Endodermal cell (in vitro differentiated cells): ENCODE measurements at regions not wholly inside any gene's neighbourhood (a gene's known extent, or its start where the extent isn't known, plus 50 kb on each side); places are given as distances from the start of the nearest gene placed in this dataset.

ENCODE experiments used
- DNase-seq: peaks from one replicate; pipeline ENCODE4 v3.0.0-alpha.2; 2017
- H3K27ac ChIP-seq: 2 replicates; pipeline ENCODE4 v1.5.1; 2013; ENCODE audit warnings: mild to moderate bottlenecking, low read depth, low read length, moderate library complexity
- H3K27me3 ChIP-seq: 2 replicates; pipeline ENCODE4 v1.6.1; 2013; ENCODE audit warnings: mild to moderate bottlenecking, low read length, moderate library complexity; ENCODE audit not compliant: insufficient read depth, control insufficient read depth, poor library complexity, severe bottlenecking
- H3K36me3 ChIP-seq: 2 replicates; pipeline ENCODE4 v1.7.0; 2013; ENCODE audit warnings: mild to moderate bottlenecking, low read length, moderate library complexity; ENCODE audit not compliant: control insufficient read depth, insufficient read depth
- H3K4me1 ChIP-seq: one replicate; pipeline ENCODE4 v1.7.0; 2013; ENCODE audit warnings: low read length; ENCODE audit not compliant: control insufficient read depth, insufficient read depth
- H3K4me3 ChIP-seq: 2 replicates; pipeline ENCODE4 v1.5.1; 2013; ENCODE audit warnings: mild to moderate bottlenecking, low read length, moderate library complexity
- H3K9ac ChIP-seq: 2 replicates; pipeline ENCODE4 v1.6.1; 2013; ENCODE audit warnings: mild to moderate bottlenecking, low read length, moderate library complexity; ENCODE audit not compliant: poor library complexity, severe bottlenecking; ENCODE audit errors: extremely low read depth
- H3K9me3 ChIP-seq: 2 replicates; pipeline ENCODE4 v1.6.1; 2013; ENCODE audit warnings: mild to moderate bottlenecking, low read length, moderate library complexity; ENCODE audit not compliant: control insufficient read depth
- H3K27ac Mint-ChIP-seq: 2 replicates; pipeline ENCODE4 v1.8.0; 2020; ENCODE audit warnings: mixed read lengths
- H3K27me3 Mint-ChIP-seq: 2 replicates; pipeline ENCODE4 v1.8.0; 2021; ENCODE audit warnings: mild to moderate bottlenecking, mixed read lengths; ENCODE audit not compliant: insufficient read depth
- H3K36me3 Mint-ChIP-seq: 2 replicates; pipeline ENCODE4 v1.8.0; 2020; ENCODE audit warnings: low read depth, mixed read lengths
- H3K4me1 Mint-ChIP-seq: 2 replicates; pipeline ENCODE4 v1.8.0; 2020; ENCODE audit warnings: mixed read lengths
- H3K4me3 Mint-ChIP-seq: 2 replicates; pipeline ENCODE4 v1.8.0; 2020; ENCODE audit warnings: mild to moderate bottlenecking, moderate library complexity, mixed read lengths
- H3K9me3 Mint-ChIP-seq: 2 replicates; pipeline ENCODE4 v1.8.0; 2020; ENCODE audit warnings: mild to moderate bottlenecking, mixed read lengths
- CTCF ChIP-seq: fragments of 200-600 bp; sonication (generic); conservative IDR thresholded peaks from 2 replicates; pipeline ENCODE4 v1.5.0; 2021; ENCODE audit warnings: antibody characterized with exemption, mild to moderate bottlenecking
- WGBS, 2 experiments: methylation state at CpG; one replicate each; pipeline versions ENCODE4 v1.1.5 to v1.1.7; 2013; ENCODE audit warnings: missing lambda C conversion rate in 2 of 2, mixed read lengths in 1 of 2; ENCODE audit not compliant: insufficient coverage in 1 of 2, insufficient read length in 1 of 2; 5-methylcytosine and 5-hydroxymethylcytosine counted together

GRCh38 chr14:82889701-82890100, 1356.0 kb upstream of the SEL1L start:
- no peaks in the 10 kb centered on the region for H3K9me3 ChIP-seq

GRCh38 chr14:82896476-82896875, 1362.8 kb upstream of the SEL1L start:
- Histone ChIP-seq H3K4me3 (no peak overlapping the region), H3K9ac (no peak overlapping the region), H3K27me3 (no peaks in the 10 kb centered on the region), H3K4me1 (no peaks in the 10 kb centered on the region), H3K27ac (no peak overlapping the region), H3K36me3 (no peaks in the 10 kb centered on the region), H3K9me3 (no peaks in the 10 kb centered on the region)
- TF ChIP-seq CTCF, result no peak
- Mint-ChIP-seq H3K9me3 (no peaks in the 10 kb centered on the region), H3K27me3 (no peaks in the 10 kb centered on the region), H3K4me1 (peaks cover 13% of the 10 kb centered on the region), H3K27ac (no peak overlapping the region), H3K4me3 (no peak overlapping the region), H3K36me3 (no peaks in the 10 kb centered on the region)
- no peak for DNase-seq
- 93% methylated on average over 1 of the region's 1 CpG; no CpG with 5 or more reads in 1 of the 2 experiments for WGBS, 2 experiments

More at GRCh38 chr14:82889701-82890100, 1356.0 kb upstream of the SEL1L start:
- no peak overlapping the region for H3K27ac ChIP-seq
- Mint-ChIP-seq H3K27ac (no peak overlapping the region), H3K36me3 (no peaks in the 10 kb centered on the region), H3K9me3 (no peaks in the 10 kb centered on the region), H3K4me3 (no peak overlapping the region), H3K4me1 (no peaks in the 10 kb centered on the region), H3K27me3 (no peaks in the 10 kb centered on the region)
- no peak overlapping the region for H3K4me3 ChIP-seq
- no peak for TF ChIP-seq CTCF
- no peaks in the 10 kb centered on the region for H3K4me1 ChIP-seq
- no peak for DNase-seq
- no peak overlapping the region for H3K9ac ChIP-seq
- H3K27me3 ChIP-seq, result no peaks in the 10 kb centered on the region
- no peaks in the 10 kb centered on the region for H3K36me3 ChIP-seq

- no peak for DNase-seq
- Histone ChIP-seq H3K27me3 (no peaks in the 10 kb centered on the region), H3K36me3 (no peaks in the 10 kb centered on the region), H3K4me1 (no peaks in the 10 kb centered on the region), H3K4me3 (no peak overlapping the region), H3K9ac (no peak overlapping the region), H3K27ac (no peak overlapping the region), H3K9me3 (no peaks in the 10 kb centered on the region)
- H3K36me3 Mint-ChIP-seq, result no peaks in the 10 kb centered on the region
- H3K27me3 Mint-ChIP-seq, result no peaks in the 10 kb centered on the region
- WGBS, 2 experiments, result 82 to 87% methylated on average over 2 to 3 of the region's 4 CpGs
- H3K9me3 Mint-ChIP-seq, result no peaks in the 10 kb centered on the region
- H3K27ac Mint-ChIP-seq, result no peak overlapping the region
- no peak for TF ChIP-seq CTCF
- H3K4me3 Mint-ChIP-seq, result no peak overlapping the region
- H3K4me1 Mint-ChIP-seq, result peaks cover 13% of the 10 kb centered on the region
Measured at GRCh38 chr14:82897469-82898308, 1364.0 kb upstream of the SEL1L start.
